Pancreas (tissue), 10 donors: ENCODE measurements at regions not wholly inside any gene's neighbourhood (a gene's known extent, or its start where the extent isn't known, plus 50 kb on each side); places are given as distances from the start of the nearest gene placed in this dataset.
A peak's percentile ranks its signal among the peaks of the same experiment; 100 is the strongest.

Experiments used
- ATAC-seq, 4 donors: fragments of 200-7000 bp; cut with Tn5 transposase; one replicate each; pipeline versions ENCODE4 v1.8.0 to v1.9.1; 2020; ENCODE audit warnings: mild to moderate bottlenecking in 4 of 4, moderate library complexity in 4 of 4
- DNase-seq, 6 donors: peaks; one replicate each; pipeline ENCODE4 v3.0.0-alpha.2; 2020
- FAIRE-seq: peaks from 2 replicates; lab custom pipeline; 2012; peaks lifted over from hg19 to GRCh38; lab: Jason Lieb, UNC
- H3K27ac ChIP-seq, 4 donors: fragments of 200-600 bp; sonication (generic); 1 replicate in 3 of 4; 2 replicates in 1 of 4; pipeline versions ENCODE4 v1.5.0 to v1.8.0; 2020
- H3K27me3 ChIP-seq, 4 donors: fragments of 200-600 bp; one replicate each; pipeline ENCODE4 v1.8.0; 2021
- H3K36me3 ChIP-seq, 3 donors: fragments of 200-600 bp; sonication (generic) in 1 of 3; one replicate each; pipeline versions ENCODE4 v1.5.0 to v1.8.0; 2020 to 2021
- H3K4me1 ChIP-seq, 3 donors: fragments of 200-600 bp; one replicate each; pipeline ENCODE4 v1.8.0; 2021
- H3K4me3 ChIP-seq, 4 donors: fragments of 200-600 bp; sonication (generic) in 2 of 4; one replicate each; pipeline versions ENCODE4 v1.5.0 to v1.8.0; 2020 to 2021
- H3K9me3 ChIP-seq, 4 donors: fragments of 200-600 bp; one replicate each; pipeline ENCODE4 v1.8.0; 2021
- CTCF ChIP-seq, 4 donors: fragments of 200-600 bp; sonication (generic) in 3 of 4; IDR thresholded peaks; one replicate each; pipeline versions ENCODE4 v1.5.0 to v1.8.0; 2021; ENCODE audit warnings: antibody characterized with exemption in 4 of 4
- WGBS, 2 donors: extraction: QIAGEN DNeasy Blood & Tissue Kit; methylation state at CpG; one replicate each; pipeline ENCODE4 v1.1.7; 2013; 5-methylcytosine and 5-hydroxymethylcytosine counted together
- intact Hi-C, 3 donors: fragments of 100-400 bp; cut with DNase I; formaldehyde crosslinking; loops; one replicate each; pipeline versions ENCODE4 v1.11.1 to v1.14.2; 2022
- donor health status: healthy with polysubstance abuse.
- donor health status: DM: no; HTN: no; CAD: no; lungs with moderate emphysema.
- donor health status: DM: no; HTN: no; CAD: no.
- donor health status: control.
- donor health status: control.
- donor health status: Bipolar disorder and iron deficiency.
- donor health status: DM: yes; HTN: yes; CAD: no.
- donor health status: DM: no; HTN: no; CAD: no.
- donor health status: DM: no; HTN: no; CAD: no.
- donor health status: DM: yes; HTN: yes; CAD: no.

GRCh38 chr1:113210248-113210647, 137.2 kb downstream of the LRIG2 start:
- no peaks in the 10 kb centered on the region for H3K9me3 ChIP-seq
- intact Hi-C loops = no loop called here
- FAIRE-seq (no peak), DNase-seq (peak in 4 of 6 donors; percentile 38 to 53 (median 42)), ATAC-seq (peak; percentile 93 to 97 (median 95))
- WGBS, 2 donors = 9 to 18% methylated on average over 4 of the region's 4 CpGs
- peak overlapping the region in 1 of 4 donors; percentile 17 for H3K4me3 ChIP-seq
- peak overlapping the region in 2 of 4 donors; percentile 2 to 55 for H3K27ac ChIP-seq
- H3K4me1 ChIP-seq = peaks cover 0 to 19% (median 12%) of the 10 kb centered on the region in 3 donors
- H3K27me3 ChIP-seq = no peaks in the 10 kb centered on the region
- no peak for TF ChIP-seq CTCF (IDR thresholded peaks at IDR 0.05)
- no peaks in the 10 kb centered on the region for H3K36me3 ChIP-seq

GRCh38 chr1:113211467-113211866, 138.5 kb downstream of the LRIG2 start:
- intact Hi-C loops = no loop called here

GRCh38 chr1:113215015-113215414, 142.0 kb downstream of the LRIG2 start:
- 90 to 91% methylated on average over 3 of the region's 3 CpGs for WGBS, 2 donors
- H3K36me3 ChIP-seq = no peaks in the 10 kb centered on the region
- ATAC-seq = no peak
- peaks cover 14 to 18% (median 16%) of the 10 kb centered on the region in 3 donors for H3K4me1 ChIP-seq
- no peaks in the 10 kb centered on the region for H3K9me3 ChIP-seq
- H3K4me3 ChIP-seq = no peak overlapping the region
- no peak for TF ChIP-seq CTCF (IDR thresholded peaks at IDR 0.05)
- intact Hi-C loops = no loop called here
- no peak overlapping the region for H3K27ac ChIP-seq
- FAIRE-seq = no peak
- no peaks in the 10 kb centered on the region for H3K27me3 ChIP-seq
- DNase-seq = no peak

More at GRCh38 chr1:113211467-113211866, 138.5 kb downstream of the LRIG2 start:
- Histone ChIP-seq H3K27me3 (no peaks in the 10 kb centered on the region), H3K9me3 (no peaks in the 10 kb centered on the region), H3K27ac (no peak overlapping the region), H3K36me3 (no peaks in the 10 kb centered on the region), H3K4me3 (no peak overlapping the region), H3K4me1 (peaks cover 0 to 14% (median 12%) of the 10 kb centered on the region in 3 donors)
- no peak for FAIRE-seq
- TF ChIP-seq CTCF (IDR thresholded peaks at IDR 0.05) = no peak
- WGBS, 2 donors = 79 to 83% methylated on average over 5 of the region's 5 CpGs
- ATAC-seq = no peak
- DNase-seq = no peak

GRCh38 chr1:113216664-113217063, 143.7 kb downstream of the LRIG2 start:
- Histone ChIP-seq H3K4me3 (no peak overlapping the region), H3K36me3 (no peaks in the 10 kb centered on the region), H3K27me3 (no peaks in the 10 kb centered on the region), H3K4me1 (peaks cover 11 to 16% (median 13%) of the 10 kb centered on the region in 3 donors), H3K9me3 (no peaks in the 10 kb centered on the region), H3K27ac (peak overlapping the region in 1 of 4 donors; percentile 7)
- WGBS, 2 donors = 18 to 24% methylated on average over 3 of the region's 3 CpGs
- TF ChIP-seq CTCF (IDR thresholded peaks at IDR 0.05) = no peak
- FAIRE-seq = no peak
- peak; percentile 38 to 67 (median 52) for ATAC-seq
- no peak for DNase-seq
- intact Hi-C loops = no loop called here

GRCh38 chr1:113217447-113218208, 144.6 kb downstream of the LRIG2 start:
- ATAC-seq (peak; percentile 59 to 81 (median 74)), FAIRE-seq (no peak), DNase-seq (peak in 1 of 6 donors; percentile 17)
- intact Hi-C loops = no loop called here
- Histone ChIP-seq H3K36me3 (no peaks in the 10 kb centered on the region), H3K27ac (peak overlapping the region in 3 of 4 donors; percentile 7 to 29 (median 25)), H3K4me3 (no peak overlapping the region), H3K9me3 (no peaks in the 10 kb centered on the region), H3K27me3 (no peaks in the 10 kb centered on the region), H3K4me1 (peaks cover 11 to 16% (median 13%) of the 10 kb centered on the region in 3 donors)
- no peak for TF ChIP-seq CTCF (IDR thresholded peaks at IDR 0.05)
- 12 to 13% methylated on average over 7 of the region's 7 CpGs for WGBS, 2 donors
